ENCODE measurements at regions not wholly inside any gene's neighbourhood (a gene's known extent, or its start where the extent isn't known, plus 50 kb on each side); places are given as distances from the start of the nearest gene placed in this dataset.
A peak's percentile ranks its signal among the peaks of the same experiment; 100 is the strongest.
"Not testable (repeated sequence)": the region's sequence is repeated elsewhere in the genome, so short reads cannot be mapped to it uniquely, and the experiment has no call there.

DNA sequence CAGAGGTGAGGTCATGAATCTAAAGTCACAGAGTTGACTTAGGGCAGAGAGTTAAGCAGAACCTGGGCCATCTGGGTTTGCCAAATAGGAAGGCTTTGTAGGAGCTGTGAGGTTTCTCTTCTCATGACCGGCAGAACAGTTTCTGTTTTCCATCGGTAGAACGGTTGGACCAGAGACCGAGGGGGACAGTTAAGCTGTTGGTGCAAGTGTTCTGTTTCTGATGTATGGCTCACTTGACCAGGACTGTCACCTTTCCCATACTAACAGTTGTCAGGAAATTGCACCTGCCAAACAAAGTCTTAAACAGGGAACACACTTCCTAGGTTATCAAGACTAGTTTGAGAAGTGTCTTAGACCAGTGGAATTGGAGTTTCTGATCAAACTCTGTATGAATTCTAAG is 158.3 kb downstream of the PDCD6IP start:
- DNase-seq (ENCODE audit: low read depth) = no peak

DNA sequence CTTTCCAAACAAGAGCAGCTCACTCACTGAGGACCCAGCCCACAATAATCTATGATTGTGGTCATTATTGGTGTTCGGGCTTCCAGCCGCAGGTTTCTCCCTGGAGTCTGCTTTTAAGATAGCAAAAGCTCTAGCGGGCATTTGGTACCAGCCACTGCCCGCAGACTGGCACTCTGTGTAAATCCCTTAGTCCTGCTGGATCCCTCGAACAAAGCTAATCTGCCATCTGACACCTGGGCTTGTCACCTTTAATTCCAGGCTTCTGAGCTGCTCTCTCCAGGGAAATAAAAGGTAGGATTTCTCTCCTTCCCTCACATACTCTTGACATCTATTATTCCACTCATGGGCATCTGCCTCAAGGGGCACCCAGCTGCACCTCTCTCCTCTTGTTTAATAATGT is 158.7 kb downstream of the PDCD6IP start:
- no peak for DNase-seq (ENCODE audit: low read depth)

DNA sequence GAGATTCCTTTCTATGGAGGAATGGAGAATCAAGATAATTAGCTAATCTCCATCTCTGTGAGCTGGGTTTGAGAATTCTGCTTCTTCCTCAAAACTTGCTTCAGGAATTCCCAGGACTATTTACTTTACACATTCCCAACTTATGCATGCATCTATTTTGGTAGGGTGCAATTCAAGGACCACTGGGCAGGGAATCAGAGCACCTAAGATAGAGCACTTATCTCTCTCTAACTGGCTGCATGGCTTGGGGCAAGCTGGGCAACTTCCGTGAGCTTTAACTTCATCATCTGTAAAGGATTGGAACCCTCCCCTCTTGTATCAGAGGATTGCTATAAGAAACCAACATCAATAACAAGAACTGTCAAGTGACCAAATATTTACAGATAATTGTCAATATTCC is 160.2 kb downstream of the PDCD6IP start:
- no peak for DNase-seq (ENCODE audit: low read depth)

DNA sequence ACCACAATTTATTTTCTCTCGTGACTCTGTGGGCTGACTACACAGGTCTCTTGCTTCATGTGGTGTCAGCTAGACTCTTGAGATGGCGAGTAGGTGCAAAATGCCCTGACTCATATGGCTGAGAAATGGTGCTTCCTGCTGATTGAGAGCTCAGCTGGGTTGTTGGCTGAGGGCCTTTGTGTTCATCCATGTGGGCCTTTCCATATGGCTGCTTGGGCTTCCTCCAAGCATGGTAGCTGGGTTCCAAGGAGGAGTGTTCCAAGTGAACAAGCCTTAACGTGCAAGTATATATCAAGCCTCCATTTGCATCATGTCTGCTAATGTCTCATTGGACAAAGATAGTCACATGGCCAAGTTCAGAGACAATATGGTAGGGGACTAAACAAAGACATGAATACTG is 164.0 kb downstream of the PDCD6IP start:
- no peak for DNase-seq (ENCODE audit: low read depth)

DNA sequence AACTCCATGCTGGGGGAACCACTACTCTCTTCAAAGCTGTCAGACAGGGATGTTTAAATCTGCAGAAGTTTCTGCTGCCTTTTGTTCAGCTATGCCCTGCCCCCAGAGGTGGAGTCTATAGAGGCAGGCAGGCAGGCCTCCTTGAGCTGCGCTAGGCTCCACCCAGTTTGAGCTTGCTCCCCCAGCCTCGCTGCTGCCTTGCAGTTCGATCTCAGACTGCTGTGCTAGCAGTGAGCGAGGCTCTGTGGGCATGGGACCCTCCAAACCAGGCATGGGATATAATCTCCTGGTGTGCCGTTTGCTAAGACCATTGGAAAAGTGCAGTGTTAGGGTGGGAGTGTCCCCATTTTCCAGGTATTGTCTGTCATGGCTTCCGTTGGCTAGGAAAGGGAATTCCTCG is 171.8 kb downstream of the PDCD6IP start:
- DNase-seq (ENCODE audit: low read depth) = not testable (repeated sequence)

DNA sequence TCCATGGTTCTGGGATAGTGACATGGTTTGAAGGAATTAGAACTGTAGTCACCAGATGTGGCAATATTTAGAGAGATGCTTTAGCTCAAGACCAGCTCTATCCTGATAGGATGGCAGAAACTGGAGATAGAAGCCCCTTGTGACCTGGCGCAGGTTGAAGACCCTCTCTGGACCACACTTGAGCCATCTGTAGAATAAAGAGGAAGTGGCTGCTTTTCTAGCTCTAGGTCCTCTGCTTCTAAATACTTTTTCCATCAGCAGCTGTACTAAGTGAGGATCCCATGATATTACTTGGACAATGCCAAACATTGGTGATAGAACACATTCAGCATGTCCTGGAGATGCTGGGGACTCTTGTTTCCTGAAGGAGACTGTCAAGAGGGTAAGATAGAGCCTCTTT is 172.6 kb downstream of the PDCD6IP start:
- DNase-seq (ENCODE audit: low read depth) = no peak

DNA sequence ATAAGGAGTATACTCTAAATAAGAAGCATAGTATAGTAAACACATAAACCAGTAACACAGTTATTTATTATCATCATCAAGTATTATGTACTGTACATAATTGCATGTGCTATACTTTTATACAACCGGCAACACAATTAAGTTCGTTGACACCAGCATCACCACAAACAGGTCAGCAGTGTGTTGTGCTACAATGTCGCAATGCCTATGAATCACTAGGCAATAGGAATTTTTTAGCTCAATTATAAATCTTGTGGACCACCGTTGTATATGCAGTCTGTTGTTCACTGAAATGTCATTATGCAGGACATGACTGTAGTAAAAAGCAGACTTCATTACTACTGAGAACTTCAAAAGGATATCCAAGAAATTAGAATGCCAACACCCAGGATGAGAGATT is 177.0 kb downstream of the PDCD6IP start:
- DNase-seq (ENCODE audit: low read depth) = no peak

DNA sequence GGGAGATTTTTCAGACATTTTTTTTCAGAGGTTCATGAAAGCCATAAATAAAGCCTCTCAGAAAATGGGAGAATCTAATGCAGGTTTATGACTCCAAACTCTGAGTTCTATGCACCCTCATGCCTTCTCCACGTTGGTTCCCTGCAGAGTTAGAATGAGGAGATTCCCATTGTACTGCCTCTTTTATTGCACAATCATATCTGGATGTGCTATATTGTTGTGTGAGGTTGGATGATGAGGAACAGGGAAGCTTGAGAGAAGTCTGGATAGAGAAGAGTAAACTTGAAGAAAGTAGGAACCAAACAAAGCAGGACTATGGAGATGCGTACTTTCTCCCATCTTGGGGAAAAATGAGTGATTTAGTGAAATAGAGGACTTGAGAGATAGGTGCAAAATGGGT is 178.8 kb downstream of the PDCD6IP start:
- DNase-seq (ENCODE audit: low read depth) = no peak

DNA sequence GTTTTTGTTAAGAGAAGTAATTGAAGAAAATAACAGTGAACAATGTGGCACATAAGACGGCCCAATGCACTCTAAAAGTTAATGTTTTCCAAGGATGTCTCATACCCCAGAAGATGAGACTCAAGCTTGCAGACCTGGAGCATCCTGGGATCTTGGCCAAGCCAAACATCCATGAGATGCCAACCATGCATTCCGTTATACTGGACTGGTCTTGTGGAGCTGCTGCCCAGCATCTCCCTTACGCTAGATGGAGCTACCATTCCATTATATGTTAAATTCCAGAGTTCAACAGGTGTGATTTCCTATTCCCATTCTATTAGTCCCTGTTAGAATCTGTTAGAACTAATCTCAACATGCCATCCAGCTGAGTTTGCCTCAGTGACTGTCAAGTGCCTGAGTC is 181.8 kb downstream of the PDCD6IP start:
- DNase-seq (ENCODE audit: low read depth) = peak; percentile 78

DNA sequence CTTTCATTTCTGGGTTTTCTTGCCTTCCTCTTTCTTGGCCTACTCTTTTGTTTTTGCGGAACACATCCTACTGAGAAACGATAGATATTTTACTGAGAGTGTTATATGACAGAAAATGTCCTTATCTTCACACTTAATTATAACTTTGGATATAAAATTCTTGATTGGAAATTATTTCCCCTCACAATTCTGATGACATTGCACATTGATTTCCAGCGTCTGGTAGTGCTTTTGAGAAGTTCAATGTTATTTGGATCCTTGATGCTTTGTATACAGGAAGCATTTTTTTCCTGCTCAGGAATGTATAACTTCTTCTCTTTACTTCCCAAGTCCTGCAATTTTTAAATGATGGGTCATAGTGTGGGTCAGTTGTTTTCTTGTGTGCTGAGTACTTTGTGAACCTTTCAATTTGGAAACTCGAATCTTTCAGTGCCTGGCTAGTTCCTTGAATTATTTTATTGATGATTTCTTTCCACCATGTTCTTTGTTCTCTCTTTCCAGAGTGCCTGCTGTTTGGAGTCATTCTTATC is 183.9 kb downstream of the PDCD6IP start:
- no peak for DNase-seq (ENCODE audit: low read depth)

DNA sequence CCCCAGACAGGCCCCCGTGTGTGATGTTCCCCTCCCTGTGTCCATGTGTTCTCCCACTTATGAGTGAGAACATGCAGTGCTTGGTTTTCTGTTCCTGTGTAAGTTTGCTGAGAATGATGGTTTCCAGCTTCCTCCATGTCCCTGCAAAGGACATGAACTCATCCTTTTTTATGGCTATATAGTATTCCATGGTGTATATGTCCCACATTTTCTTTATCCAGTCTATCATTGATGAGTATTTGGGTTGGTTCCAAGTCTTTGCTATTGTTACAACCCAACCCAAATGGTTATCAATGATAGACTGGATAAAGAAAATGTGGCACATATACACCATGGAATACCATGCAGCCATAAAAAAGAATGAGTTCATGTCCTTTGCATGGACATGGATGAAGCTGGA is 184.5 kb downstream of the PDCD6IP start:
- DNase-seq (ENCODE audit: low read depth) = not testable (repeated sequence)

DNA sequence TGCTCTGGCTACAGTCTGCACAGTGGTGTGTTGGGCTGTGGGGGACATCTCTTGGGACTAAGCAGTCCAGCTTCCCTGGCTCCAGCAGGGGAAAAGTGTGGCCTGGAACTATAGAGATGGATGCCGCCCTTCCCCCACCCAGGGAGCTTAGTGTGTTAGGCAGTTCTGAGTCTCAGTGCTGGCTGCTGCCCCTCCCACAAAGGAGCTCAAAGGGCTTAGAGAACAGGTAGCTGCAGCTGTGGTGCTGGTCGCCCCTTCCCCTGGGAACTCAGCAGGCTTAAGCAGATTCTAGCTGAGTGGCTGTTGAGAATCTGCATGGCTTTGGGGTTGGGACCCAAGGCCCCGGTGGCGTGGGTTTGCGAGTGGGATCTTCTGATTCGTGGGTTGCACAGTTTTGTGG is 190.8 kb downstream of the PDCD6IP start:
- DNase-seq (ENCODE audit: low read depth) = no peak

DNA sequence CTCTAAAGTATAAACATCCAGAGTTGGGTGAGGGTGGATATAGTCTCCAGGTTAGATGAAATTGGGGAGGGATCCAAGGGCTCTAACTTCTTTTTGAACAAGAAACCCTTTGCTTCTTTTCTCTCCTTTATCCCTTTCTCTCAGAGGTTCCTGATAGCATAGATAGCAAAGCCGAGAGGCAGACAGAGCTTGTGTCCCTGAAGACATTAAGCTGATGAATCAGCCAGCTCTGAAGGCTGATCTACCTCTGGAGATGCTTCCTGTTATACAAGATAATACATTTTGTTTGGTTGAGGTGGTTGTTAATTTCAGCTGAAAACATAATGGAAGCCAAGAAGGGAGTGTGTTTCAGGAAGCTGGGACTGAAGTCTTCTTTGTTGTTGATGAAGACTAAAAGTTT is 193.2 kb downstream of the PDCD6IP start:
- DNase-seq (ENCODE audit: low read depth) = no peak

DNA sequence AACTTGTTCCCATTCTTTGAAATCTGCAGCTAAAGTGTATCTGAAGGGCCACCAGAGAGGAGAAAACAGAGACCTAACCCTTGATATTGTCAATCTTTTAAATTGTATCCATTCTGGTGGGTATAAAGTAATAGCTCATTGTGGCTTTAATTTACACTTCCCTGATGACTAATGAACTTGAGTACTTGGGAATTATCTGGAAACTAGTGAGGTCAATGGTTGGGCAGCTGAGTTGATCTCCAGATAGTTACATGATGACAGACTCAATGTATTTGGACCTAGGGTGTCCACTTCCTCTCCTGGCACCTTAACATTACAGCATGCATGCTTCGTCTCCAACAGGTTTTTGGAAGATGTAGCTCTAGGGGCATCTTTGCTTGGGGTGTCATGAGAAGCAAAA is 195.2 kb downstream of the PDCD6IP start:
- DNase-seq (ENCODE audit: low read depth) = no peak

DNA sequence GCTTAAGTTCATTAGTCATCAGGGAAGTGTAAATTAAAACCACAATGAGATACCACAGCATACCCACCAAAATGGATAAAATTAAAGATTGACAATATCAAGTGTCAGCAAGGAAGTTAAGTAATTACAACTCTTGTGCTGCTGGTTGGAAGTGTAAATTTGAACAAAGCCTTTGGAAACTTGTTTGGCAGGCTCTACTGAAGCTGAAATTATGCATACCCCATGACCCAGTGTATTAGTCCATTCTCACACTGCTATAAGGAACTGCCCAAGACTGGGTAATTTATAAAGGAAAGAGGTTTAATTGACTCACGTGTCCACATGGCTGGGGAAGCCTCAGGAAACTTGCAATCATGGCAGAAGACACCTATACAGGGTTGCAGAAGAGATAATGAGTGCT is 196.1 kb downstream of the PDCD6IP start:
- no peak for DNase-seq (ENCODE audit: low read depth)

DNA sequence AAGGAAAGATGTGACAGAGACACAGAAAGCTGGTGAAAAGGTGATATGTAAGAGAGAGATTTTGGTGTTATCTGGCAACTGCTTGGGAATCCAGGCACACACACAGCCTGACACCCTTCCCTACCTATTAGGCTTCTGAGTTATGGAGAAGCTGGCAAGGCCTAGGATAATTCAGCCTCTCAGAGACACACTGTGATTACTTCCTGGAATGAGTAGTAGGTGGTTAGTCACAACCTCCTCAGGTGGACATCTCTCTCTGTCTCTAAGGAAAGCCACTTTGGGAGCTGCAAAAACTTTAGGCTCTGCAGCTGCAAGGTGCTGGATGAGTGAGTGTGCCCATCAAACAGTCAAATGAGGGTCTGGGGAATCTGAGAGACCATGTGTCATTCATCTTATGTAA is 201.9 kb downstream of the PDCD6IP start:
- DNase-seq (ENCODE audit: low read depth) = no peak

DNA sequence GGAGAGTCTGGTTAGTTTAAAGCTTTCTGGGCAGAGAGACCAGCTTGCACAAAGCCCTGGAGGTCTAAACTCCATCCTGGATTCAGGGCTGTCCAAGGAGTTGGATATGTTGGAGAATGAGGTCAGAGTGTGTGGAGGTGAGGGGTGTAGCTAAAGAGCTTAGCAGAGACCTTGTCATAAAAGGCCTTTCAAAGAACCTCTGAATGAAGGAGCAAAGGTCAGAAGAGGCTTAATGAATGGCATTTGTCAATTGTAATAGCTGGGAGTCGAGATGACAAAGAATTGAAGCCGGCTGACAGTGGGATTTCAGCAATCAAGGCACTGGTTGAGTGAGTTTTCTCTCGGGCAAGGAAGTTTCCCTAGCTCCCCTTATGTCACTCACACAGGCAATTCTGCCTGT is 202.6 kb downstream of the PDCD6IP start:
- DNase-seq (ENCODE audit: low read depth) = no peak

DNA sequence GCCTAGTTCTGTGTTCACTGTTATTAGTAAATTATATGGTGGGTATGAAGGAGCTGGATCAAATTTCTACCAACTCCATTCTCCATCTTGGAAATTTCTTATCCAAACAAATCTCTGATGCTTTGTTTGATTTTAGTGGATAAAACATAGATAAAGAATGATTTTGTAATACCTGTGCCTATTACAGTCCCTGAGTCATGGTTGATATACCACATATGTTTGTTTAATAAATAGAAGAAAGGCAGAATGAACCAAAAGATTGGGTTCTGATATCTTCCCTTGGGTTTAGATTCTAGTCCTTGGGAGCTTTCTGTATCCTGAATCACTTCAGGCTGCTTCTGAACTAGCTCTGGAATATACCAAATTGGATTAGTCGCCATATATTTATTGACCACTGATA is 203.6 kb downstream of the PDCD6IP start:
- DNase-seq (ENCODE audit: low read depth) = no peak

DNA sequence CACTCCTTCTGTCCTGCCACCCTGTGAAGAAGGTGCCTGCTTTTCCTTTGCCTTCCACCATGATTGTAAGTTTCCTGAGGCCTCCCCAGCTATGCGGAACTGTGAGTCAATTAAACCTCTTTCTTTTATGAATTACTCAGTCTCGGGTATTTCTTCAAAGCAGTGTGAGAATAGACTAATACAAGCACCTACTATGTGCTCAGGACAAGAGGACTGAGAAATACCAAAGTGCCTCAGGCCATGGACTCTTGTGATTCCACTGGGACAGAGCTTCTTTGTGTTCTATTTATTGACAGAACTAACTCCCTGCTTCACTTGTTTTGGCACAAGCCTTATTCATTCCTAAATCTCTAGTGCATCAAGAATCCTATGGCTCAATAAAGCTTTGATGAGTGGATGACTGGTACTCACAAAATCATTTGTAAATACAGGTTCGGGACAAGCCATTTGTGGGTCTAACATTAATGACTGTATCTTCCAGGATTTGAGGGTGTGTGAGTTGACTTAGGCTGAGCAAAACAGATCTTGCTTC is 204.2 kb downstream of the PDCD6IP start:
- no peak for DNase-seq (ENCODE audit: low read depth)

DNA sequence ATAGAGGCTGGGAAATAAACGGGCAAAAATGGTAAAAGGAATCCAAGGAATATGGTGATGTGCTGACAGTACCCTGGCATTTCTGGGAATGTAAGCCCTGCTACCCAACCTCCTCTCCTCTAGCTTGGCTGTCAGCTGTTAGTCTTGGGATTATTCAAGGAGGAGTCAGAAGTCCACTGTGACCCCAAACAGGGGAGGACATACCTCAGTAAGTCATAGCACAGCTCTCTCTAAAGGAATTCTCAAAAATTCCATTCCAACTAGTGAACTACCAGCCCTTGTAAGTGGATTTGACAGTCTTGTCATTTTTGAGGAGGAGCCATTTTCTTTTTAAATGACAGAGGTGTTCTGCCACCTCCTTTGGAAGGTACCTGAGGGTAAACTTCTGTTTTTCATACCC is 207.5 kb downstream of the PDCD6IP start:
- peak; percentile 81 for DNase-seq (ENCODE audit: low read depth)

DNA sequence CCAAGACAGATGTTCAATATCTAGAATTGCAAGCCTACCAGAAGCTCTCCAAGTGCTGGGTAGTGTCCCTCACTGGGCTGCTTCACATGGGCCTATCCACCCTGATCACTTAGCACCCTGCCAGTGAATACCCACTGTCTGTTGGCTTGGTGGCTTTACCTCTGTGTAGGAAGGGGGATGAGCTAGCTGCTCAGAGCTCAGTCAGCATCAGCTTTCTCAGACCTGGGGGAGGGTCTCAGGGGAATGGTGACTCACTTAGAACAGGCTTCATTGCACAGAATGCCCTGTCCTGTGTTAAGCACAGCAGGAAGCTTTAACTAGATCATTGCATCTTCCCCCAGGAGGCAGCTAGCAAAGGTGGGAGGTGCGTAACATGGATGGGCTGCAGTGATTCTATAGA is 209.8 kb downstream of the PDCD6IP start:
- DNase-seq (ENCODE audit: low read depth) = no peak

DNA sequence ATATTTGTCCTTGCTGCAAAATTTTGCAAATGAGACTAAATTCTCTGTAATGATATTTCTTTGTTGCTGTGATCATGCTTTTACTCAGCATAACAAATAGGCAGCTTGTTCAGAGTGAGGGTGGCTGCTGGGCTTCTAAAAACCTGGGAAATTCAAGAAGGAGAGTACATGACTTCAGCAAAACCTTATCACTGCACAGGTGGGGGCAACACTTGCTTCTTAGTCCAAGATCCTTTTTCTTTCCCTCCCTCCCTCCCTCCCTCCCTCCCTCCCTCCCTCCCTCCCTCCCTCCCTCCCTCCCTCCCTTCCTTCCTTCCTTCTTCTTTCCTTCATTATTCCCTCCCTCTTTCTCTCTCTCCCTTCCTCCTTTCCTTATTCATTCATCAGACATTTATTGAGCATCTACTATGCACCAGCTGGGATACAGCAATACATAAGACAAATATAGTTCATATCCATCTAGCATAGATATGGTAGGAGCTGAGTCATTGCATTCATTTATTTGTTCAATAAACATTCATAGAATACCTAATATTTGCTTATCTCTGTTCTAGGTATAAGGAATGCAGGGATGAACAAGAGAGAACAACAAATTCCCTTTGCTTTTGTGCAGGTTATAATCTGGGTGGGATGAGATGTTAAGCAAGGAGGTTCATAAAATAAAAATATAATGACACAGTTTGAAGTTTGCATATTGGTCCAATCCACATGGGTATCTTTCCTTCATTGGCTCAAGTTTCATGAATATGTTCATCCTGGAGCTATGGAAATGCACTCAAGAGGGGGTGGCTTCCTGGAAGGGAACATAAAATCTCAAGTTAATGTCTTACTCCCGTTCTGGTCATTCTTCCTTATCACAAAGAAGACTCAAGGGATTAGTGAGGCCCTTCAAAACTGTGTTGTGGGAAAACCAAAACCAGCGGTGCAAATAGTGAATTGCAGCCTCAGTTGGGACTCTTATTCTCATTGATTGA is 210.7 kb downstream of the PDCD6IP start:
- DNase-seq (ENCODE audit: low read depth) = no peak

All from HS-27A (cell line).